HEK293 (cell line): ENCODE measurements at regions not wholly inside any gene's neighbourhood (a gene's known extent, or its start where the extent isn't known, plus 50 kb on each side); places are given as distances from the start of the nearest gene placed in this dataset.

Experiments used
- CTCF ChIA-PET: fragments of 350-600 bp; formaldehyde crosslinking; extraction: SDS; loops from one replicate; lab custom pipeline; 2021; ENCODE audit warnings: antibody characterized with exemption; lab: Yijun Ruan, JAX
- POLR2A ChIA-PET: fragments of 300-600 bp; formaldehyde crosslinking; extraction: SDS; loops from one replicate; lab custom pipeline; 2020; ENCODE audit warnings: antibody characterized with exemption, inconsistent platforms; lab: Yijun Ruan, JAX
- H3K27ac ChIP-seq: fragments of 200-500 bp; sonication (Bioruptor generic); 2 replicates; pipeline ENCODE4 v1.5.1; 2014; ENCODE audit warnings: low read depth, low read length, control low read depth, inconsistent platforms; ENCODE audit errors: extremely low read depth
- H3K36me3 ChIP-seq, 2 experiments: fragments of 200-500 bp in 1 of 2; sonication (Bioruptor generic) in 1 of 2; 1 replicate in 1 of 2; 2 replicates in 1 of 2; pipeline ENCODE4 v1.5.1; 2014 to 2017; ENCODE audit warnings: inconsistent platforms in 2 of 2, low read length in 2 of 2; ENCODE audit not compliant: control insufficient read depth in 2 of 2, insufficient read depth in 1 of 2
- H3K4me1 ChIP-seq: fragments of 200-500 bp; sonication (Bioruptor generic); 2 replicates; pipeline ENCODE4 v1.5.1; 2014; ENCODE audit warnings: mild to moderate bottlenecking, low read length, inconsistent platforms; ENCODE audit not compliant: control insufficient read depth, insufficient read depth
- H3K4me3 ChIP-seq: 2 replicates; pipeline ENCODE4 v1.5.1; 2011; ENCODE audit warnings: low read depth, mild to moderate bottlenecking, control low read depth, low read length, moderate library complexity
- H3K9me3 ChIP-seq: fragments of 200-500 bp; sonication (Bioruptor generic); 2 replicates; pipeline ENCODE4 v1.5.1; 2014; ENCODE audit warnings: low read depth, low read length, inconsistent platforms; ENCODE audit not compliant: control insufficient read depth, insufficient read depth
- BCL11A ChIP-seq: fragments of 450-650 bp; formaldehyde crosslinking; IDR thresholded peaks from 2 replicates; pipeline ENCODE4 v1.5.1; 2016; ENCODE audit warnings: low read depth, missing biosample characterization, missing genetic modification characterization
- OVOL3 ChIP-seq: fragments of 450-650 bp; formaldehyde crosslinking; IDR thresholded peaks from 2 replicates; pipeline ENCODE4 v1.5.1; 2016; ENCODE audit warnings: missing biosample characterization, missing genetic modification characterization
- ZBTB1 ChIP-seq: fragments of 450-650 bp; formaldehyde crosslinking; IDR thresholded peaks from 2 replicates; pipeline ENCODE4 v1.5.1; 2016; ENCODE audit warnings: missing biosample characterization, missing genetic modification characterization
- ZBTB48 ChIP-seq: fragments of 450-650 bp; formaldehyde crosslinking; IDR thresholded peaks from 2 replicates; pipeline ENCODE4 v1.5.1; 2016; ENCODE audit warnings: missing biosample characterization, missing genetic modification characterization
- ZFHX2 ChIP-seq: fragments of 450-650 bp; formaldehyde crosslinking; conservative IDR thresholded peaks from 2 replicates; pipeline ENCODE4 v1.5.1; 2016; ENCODE audit warnings: missing biosample characterization, missing genetic modification characterization
- ZIC2 ChIP-seq: fragments of 450-650 bp; formaldehyde crosslinking; IDR thresholded peaks from 2 replicates; pipeline ENCODE4 v1.5.1; 2016; ENCODE audit warnings: missing biosample characterization, missing genetic modification characterization
- ZNF146 ChIP-seq: fragments of 450-650 bp; formaldehyde crosslinking; IDR thresholded peaks from 2 replicates; pipeline ENCODE4 v1.5.1; 2016; ENCODE audit warnings: missing biosample characterization, missing genetic modification characterization
- ZNF157 ChIP-seq: fragments of 450-650 bp; formaldehyde crosslinking; IDR thresholded peaks from 2 replicates; pipeline ENCODE4 v1.5.1; 2016; ENCODE audit warnings: missing biosample characterization, missing genetic modification characterization
- ZNF223 ChIP-seq: fragments of 450-650 bp; formaldehyde crosslinking; IDR thresholded peaks from 2 replicates; pipeline ENCODE4 v1.5.1; 2016; ENCODE audit warnings: missing biosample characterization, missing genetic modification characterization
- ZNF266 ChIP-seq: fragments of 450-650 bp; formaldehyde crosslinking; IDR thresholded peaks from 2 replicates; pipeline ENCODE4 v1.5.1; 2016; ENCODE audit warnings: missing biosample characterization, missing genetic modification characterization, low read depth
- ZNF341 ChIP-seq: fragments of 450-650 bp; formaldehyde crosslinking; IDR thresholded peaks from 2 replicates; pipeline ENCODE4; 2016; ENCODE audit warnings: low read depth, missing biosample characterization, missing genetic modification characterization
- ZNF366 ChIP-seq: fragments of 450-650 bp; formaldehyde crosslinking; conservative IDR thresholded peaks from 2 replicates; pipeline ENCODE4 v1.5.1; 2016; ENCODE audit warnings: missing biosample characterization, missing genetic modification characterization
- ZNF398 ChIP-seq: fragments of 450-650 bp; formaldehyde crosslinking; IDR thresholded peaks from 2 replicates; pipeline ENCODE4 v1.5.1; 2017; ENCODE audit warnings: missing biosample characterization, missing genetic modification characterization
- ZNF513 ChIP-seq: fragments of 450-650 bp; IDR thresholded peaks from 2 replicates; pipeline ENCODE4 v1.5.1; 2018; ENCODE audit warnings: missing biosample characterization, missing genetic modification characterization
- ZNF785 ChIP-seq: fragments of 450-650 bp; formaldehyde crosslinking; IDR thresholded peaks from 2 replicates; pipeline ENCODE4 v1.5.1; 2016; ENCODE audit warnings: missing biosample characterization, missing genetic modification characterization
- TF ChIP-seq, protein P1 (sequence below): fragments of 450-650 bp; IDR thresholded peaks from 2 replicates; pipeline ENCODE4 v1.5.1; 2018; ENCODE audit warnings: missing biosample characterization, mild to moderate bottlenecking, missing genetic modification characterization
- TF ChIP-seq, protein P2 (sequence below): fragments of 450-650 bp; formaldehyde crosslinking; IDR thresholded peaks from 2 replicates; pipeline ENCODE4 v1.5.1; 2016; ENCODE audit warnings: missing biosample characterization, missing genetic modification characterization

- no peaks in the 10 kb centered on the region for H3K36me3 ChIP-seq
- TF ChIP-seq ZNF223 (tag by site-specific recombination) = no peak
- TF ChIP-seq OVOL3 (tag by site-specific recombination) = no peak
- TF ChIP-seq ZNF366 = peak; percentile 87
- ChIA-PET CTCF (no interaction called here), POLR2A (no interaction called here)
- H3K27ac ChIP-seq = no peak overlapping the region
- H3K4me1 ChIP-seq = no peaks in the 10 kb centered on the region
- no peak overlapping the region for H3K4me3 ChIP-seq
- H3K9me3 ChIP-seq = no peaks in the 10 kb centered on the region
Observed at GRCh38 chr1:5803851-5804250, 188.4 kb downstream of the NPHP4 start.

DNA sequence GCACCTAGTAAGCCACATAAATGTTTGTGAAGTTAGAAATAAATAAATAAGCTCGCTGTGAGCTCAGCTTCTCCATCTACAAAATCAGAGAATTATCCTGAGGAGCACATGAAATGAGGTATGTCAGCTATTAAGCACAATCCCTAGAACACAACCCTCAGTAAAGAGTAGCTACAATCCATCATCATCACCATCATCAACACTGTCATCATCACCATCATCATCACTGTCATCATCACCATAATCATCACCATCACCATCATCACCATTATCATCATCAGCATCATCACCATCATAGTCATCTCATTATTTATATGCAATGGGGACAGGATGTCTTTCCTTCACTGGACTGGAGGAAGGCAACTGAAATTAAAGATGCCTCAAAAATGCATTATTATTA lies 189.6 kb downstream of the NPHP4 start:
- CTCF ChIA-PET = interaction anchor here (0.7 kb wide), 1 partner anchor 292 kb away, joined by 3 read pairs; no protein-coding TSS in a partner anchor
- Histone ChIP-seq H3K27ac (no peak overlapping the region), H3K4me3 (no peak overlapping the region), H3K9me3 (no peaks in the 10 kb centered on the region), H3K4me1 (no peaks in the 10 kb centered on the region), H3K36me3 (no peaks in the 10 kb centered on the region)
- POLR2A ChIA-PET = no interaction called here
- TF ChIP-seq, protein P1, sequence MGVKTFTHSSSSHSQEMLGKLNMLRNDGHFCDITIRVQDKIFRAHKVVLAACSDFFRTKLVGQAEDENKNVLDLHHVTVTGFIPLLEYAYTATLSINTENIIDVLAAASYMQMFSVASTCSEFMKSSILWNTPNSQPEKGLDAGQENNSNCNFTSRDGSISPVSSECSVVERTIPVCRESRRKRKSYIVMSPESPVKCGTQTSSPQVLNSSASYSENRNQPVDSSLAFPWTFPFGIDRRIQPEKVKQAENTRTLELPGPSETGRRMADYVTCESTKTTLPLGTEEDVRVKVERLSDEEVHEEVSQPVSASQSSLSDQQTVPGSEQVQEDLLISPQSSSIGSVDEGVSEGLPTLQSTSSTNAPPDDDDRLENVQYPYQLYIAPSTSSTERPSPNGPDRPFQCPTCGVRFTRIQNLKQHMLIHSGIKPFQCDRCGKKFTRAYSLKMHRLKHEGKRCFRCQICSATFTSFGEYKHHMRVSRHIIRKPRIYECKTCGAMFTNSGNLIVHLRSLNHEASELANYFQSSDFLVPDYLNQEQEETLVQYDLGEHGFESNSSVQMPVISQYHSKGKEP = no peak
- peak; percentile 86 for TF ChIP-seq ZNF513 (tag by site-specific recombination)
- TF ChIP-seq, all 188 proteins: peak for 1

GRCh38 chr1:5798904-5799303 lies 193.3 kb downstream of the NPHP4 start:
- ChIA-PET POLR2A (no interaction called here), CTCF (no interaction called here)
- Histone ChIP-seq H3K4me3 (no peak overlapping the region), H3K9me3 (no peaks in the 10 kb centered on the region), H3K27ac (no peak overlapping the region), H3K36me3 (no peaks in the 10 kb centered on the region), H3K4me1 (no peaks in the 10 kb centered on the region)
- TF ChIP-seq ZNF146 (tag by site-specific recombination) = peak; percentile 62
- TF ChIP-seq, protein P2, sequence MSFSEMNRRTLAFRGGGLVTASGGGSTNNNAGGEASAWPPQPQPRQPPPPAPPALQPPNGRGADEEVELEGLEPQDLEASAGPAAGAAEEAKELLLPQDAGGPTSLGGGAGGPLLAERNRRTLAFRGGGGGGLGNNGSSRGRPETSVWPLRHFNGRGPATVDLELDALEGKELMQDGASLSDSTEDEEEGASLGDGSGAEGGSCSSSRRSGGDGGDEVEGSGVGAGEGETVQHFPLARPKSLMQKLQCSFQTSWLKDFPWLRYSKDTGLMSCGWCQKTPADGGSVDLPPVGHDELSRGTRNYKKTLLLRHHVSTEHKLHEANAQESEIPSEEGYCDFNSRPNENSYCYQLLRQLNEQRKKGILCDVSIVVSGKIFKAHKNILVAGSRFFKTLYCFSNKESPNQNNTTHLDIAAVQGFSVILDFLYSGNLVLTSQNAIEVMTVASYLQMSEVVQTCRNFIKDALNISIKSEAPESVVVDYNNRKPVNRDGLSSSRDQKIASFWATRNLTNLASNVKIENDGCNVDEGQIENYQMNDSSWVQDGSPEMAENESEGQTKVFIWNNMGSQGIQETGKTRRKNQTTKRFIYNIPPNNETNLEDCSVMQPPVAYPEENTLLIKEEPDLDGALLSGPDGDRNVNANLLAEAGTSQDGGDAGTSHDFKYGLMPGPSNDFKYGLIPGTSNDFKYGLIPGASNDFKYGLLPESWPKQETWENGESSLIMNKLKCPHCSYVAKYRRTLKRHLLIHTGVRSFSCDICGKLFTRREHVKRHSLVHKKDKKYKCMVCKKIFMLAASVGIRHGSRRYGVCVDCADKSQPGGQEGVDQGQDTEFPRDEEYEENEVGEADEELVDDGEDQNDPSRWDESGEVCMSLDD = no peak

DNA sequence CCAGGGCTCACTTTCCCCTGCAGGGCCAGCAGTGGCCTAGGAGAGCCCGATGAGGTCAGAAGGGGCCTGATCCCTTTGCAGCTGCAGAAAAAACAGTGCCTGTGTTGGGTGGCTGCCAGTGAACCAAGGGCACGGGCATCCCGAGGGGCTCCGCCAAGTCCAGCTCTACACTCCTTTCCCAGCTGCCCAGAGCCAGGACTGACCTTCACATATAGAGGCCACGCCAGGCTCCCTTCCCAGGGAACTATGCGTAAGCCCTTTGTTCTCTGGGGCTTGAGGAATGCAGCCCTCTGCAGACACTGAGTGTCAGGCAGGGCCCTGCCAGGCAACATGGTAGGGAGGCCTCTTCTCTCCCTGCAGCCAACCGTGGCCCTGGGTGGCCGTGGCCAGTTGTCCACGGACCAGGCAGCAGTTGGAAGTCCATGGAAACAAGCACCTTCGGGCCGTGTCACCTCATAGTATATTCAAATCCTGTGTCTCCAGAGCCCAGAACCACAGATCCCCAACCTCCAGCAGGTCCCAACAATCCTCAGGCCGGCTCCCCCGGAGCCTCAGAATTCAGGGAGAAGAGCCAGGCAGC lies 194.0 kb downstream of the NPHP4 start:
- CTCF ChIA-PET = interaction anchor here (0.7 kb wide), 1 partner anchor 199 kb away, joined by 3 read pairs; no protein-coding TSS in a partner anchor

GRCh38 chr1:5796028-5796427 lies 196.2 kb downstream of the NPHP4 start:
- H3K9me3 ChIP-seq = no peaks in the 10 kb centered on the region
- H3K27ac ChIP-seq = no peak overlapping the region
- H3K4me1 ChIP-seq = no peaks in the 10 kb centered on the region
- no peak overlapping the region for H3K4me3 ChIP-seq
- no peaks in the 10 kb centered on the region for H3K36me3 ChIP-seq
- ChIA-PET CTCF (no interaction called here), POLR2A (no interaction called here)
- TF ChIP-seq ZBTB48 (no peak), BCL11A (tag by site-specific recombination) (no peak), ZNF341 (no peak), ZBTB1 (tag by site-specific recombination) (no peak), ZNF785 (tag by site-specific recombination) (no peak), ZNF266 (tag by site-specific recombination) (no peak), ZNF398 (tag by site-specific recombination) (no peak)

More for the DNA sequence above, 194.0 kb downstream of the NPHP4 start:
- Histone ChIP-seq H3K4me3 (no peak overlapping the region), H3K4me1 (no peaks in the 10 kb centered on the region), H3K36me3 (no peaks in the 10 kb centered on the region), H3K9me3 (no peaks in the 10 kb centered on the region), H3K27ac (no peak overlapping the region)
- POLR2A ChIA-PET = no interaction called here
- TF ChIP-seq ZFHX2 (tag by site-specific recombination) (no peak), ZNF157 (no peak), ZIC2 (tag by site-specific recombination) (0 out of 2 replicates have a peak, but pooled peaks have one; percentile 0)
